ENCODE measurements at regions not wholly inside any gene's neighbourhood (a gene's known extent, or its start where the extent isn't known, plus 50 kb on each side); places are given as distances from the start of the nearest gene placed in this dataset.

DNA sequence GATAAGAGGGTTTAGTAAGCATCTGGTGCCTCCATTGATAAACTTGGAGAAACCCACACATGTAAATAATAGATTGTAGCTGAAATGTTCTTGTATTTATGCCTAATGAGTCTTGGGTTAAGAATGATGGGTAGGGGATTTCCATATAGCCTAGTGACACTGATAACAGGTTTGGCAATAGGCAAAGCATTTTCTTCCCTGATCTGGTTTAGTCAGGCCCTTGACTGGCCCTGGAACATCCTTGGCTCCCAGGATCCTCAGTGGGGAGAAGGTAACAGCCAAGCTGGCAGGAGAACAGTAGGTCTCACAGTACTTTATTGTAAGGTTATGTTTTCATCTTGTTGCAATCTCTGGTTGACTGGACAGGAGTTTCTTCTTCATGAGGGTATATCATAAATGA lies 228.4 kb downstream of the DIPK2A start:
- no peaks in the 10 kb centered on the region for H3K9me3 ChIP-seq (ENCODE audit: low read length)
- Mint-ChIP-seq H3K4me1 (peaks cover 0 to 6% (median 0%) of the 10 kb centered on the region in 3 donors), H3K9me3 (peaks cover 2 to 17% (median 8%) of the 10 kb centered on the region in 5 donors), H3K4me3 (no peak overlapping the region), H3K36me3 (peaks cover 0 to 1% (median 0%) of the 10 kb centered on the region in 3 donors), H3K27ac (no peak overlapping the region), H3K27me3 (peaks cover 0 to 4% of the 10 kb centered on the region in 2 donors)
- no peaks in the 10 kb centered on the region for H3K4me1 ChIP-seq (ENCODE audit: insufficient read depth, low read length)
- DNase-seq: no peak
- H3K27me3 ChIP-seq (ENCODE audit: insufficient read depth, low read length, poor library complexity, severe bottlenecking): no peaks in the 10 kb centered on the region
- H3K27ac ChIP-seq (ENCODE audit: low read depth, low read length): no peak overlapping the region
- ChIA-PET CTCF (no interaction called here), POLR2A (no interaction called here)
- H3K4me3 ChIP-seq (ENCODE audit: low read length): no peak overlapping the region
- no peaks in the 10 kb centered on the region for H3K36me3 ChIP-seq (ENCODE audit: insufficient read depth, low read length)

- Histone ChIP-seq H3K27me3 (ENCODE audit: insufficient read depth, low read length, poor library complexity, severe bottlenecking) (no peaks in the 10 kb centered on the region), H3K4me1 (ENCODE audit: insufficient read depth, low read length) (no peaks in the 10 kb centered on the region), H3K36me3 (ENCODE audit: insufficient read depth, low read length) (no peaks in the 10 kb centered on the region), H3K9me3 (ENCODE audit: low read length) (no peaks in the 10 kb centered on the region), H3K27ac (ENCODE audit: low read depth, low read length) (no peak overlapping the region), H3K4me3 (ENCODE audit: low read length) (no peak overlapping the region)
- peaks cover 0 to 1% (median 0%) of the 10 kb centered on the region in 3 donors for H3K36me3 Mint-ChIP-seq
- H3K4me3 Mint-ChIP-seq: no peak overlapping the region
- H3K27me3 Mint-ChIP-seq: peaks cover 0 to 4% of the 10 kb centered on the region in 2 donors
- no peak for DNase-seq
- no peak overlapping the region for H3K27ac Mint-ChIP-seq
- ChIA-PET CTCF (no interaction called here), POLR2A (no interaction called here)
- peaks cover 0 to 6% (median 0%) of the 10 kb centered on the region in 3 donors for H3K4me1 Mint-ChIP-seq
- H3K9me3 Mint-ChIP-seq: peaks cover 0 to 14% (median 7%) of the 10 kb centered on the region in 5 donors
These were observed 228.8 kb downstream of the DIPK2A start for GRCh38 chr3:144200466-144200865.

GRCh38 chr3:144221761-144222160 lies 250.1 kb downstream of the DIPK2A start:
- Histone ChIP-seq H3K36me3 (ENCODE audit: insufficient read depth, low read length) (no peaks in the 10 kb centered on the region), H3K27me3 (ENCODE audit: insufficient read depth, low read length, poor library complexity, severe bottlenecking) (no peaks in the 10 kb centered on the region), H3K4me1 (ENCODE audit: insufficient read depth, low read length) (no peaks in the 10 kb centered on the region), H3K9me3 (ENCODE audit: low read length) (no peaks in the 10 kb centered on the region), H3K27ac (ENCODE audit: low read depth, low read length) (no peak overlapping the region), H3K4me3 (ENCODE audit: low read length) (no peak overlapping the region)
- H3K4me1 Mint-ChIP-seq: no peaks in the 10 kb centered on the region
- peaks cover 3 to 5% of the 10 kb centered on the region in 2 donors for H3K27me3 Mint-ChIP-seq
- H3K9me3 Mint-ChIP-seq: peaks cover 0 to 7% (median 5%) of the 10 kb centered on the region in 5 donors
- no peaks in the 10 kb centered on the region for H3K36me3 Mint-ChIP-seq
- ChIA-PET POLR2A (no interaction called here), CTCF (no interaction called here)
- H3K27ac Mint-ChIP-seq: no peak overlapping the region
- DNase-seq: no peak
- no peak overlapping the region for H3K4me3 Mint-ChIP-seq

GRCh38 chr3:144229330-144229729 lies 257.7 kb downstream of the DIPK2A start:
- Histone ChIP-seq H3K36me3 (ENCODE audit: insufficient read depth, low read length) (no peaks in the 10 kb centered on the region), H3K9me3 (ENCODE audit: low read length) (no peaks in the 10 kb centered on the region), H3K4me3 (ENCODE audit: low read length) (no peak overlapping the region), H3K27ac (ENCODE audit: low read depth, low read length) (no peak overlapping the region), H3K4me1 (ENCODE audit: insufficient read depth, low read length) (no peaks in the 10 kb centered on the region), H3K27me3 (ENCODE audit: insufficient read depth, low read length, poor library complexity, severe bottlenecking) (no peaks in the 10 kb centered on the region)
- H3K4me1 Mint-ChIP-seq: no peaks in the 10 kb centered on the region
- POLR2A ChIA-PET: no interaction called here
- no peaks in the 10 kb centered on the region for H3K36me3 Mint-ChIP-seq
- H3K27ac Mint-ChIP-seq: no peak overlapping the region
- no peak for DNase-seq
- H3K27me3 Mint-ChIP-seq: peaks cover 5 to 8% of the 10 kb centered on the region in 2 donors
- CTCF ChIA-PET: no interaction called here
- no peak overlapping the region for H3K4me3 Mint-ChIP-seq
- H3K9me3 Mint-ChIP-seq: peaks cover 0 to 12% (median 5%) of the 10 kb centered on the region in 5 donors

GRCh38 chr3:144229953-144230352 lies 258.3 kb downstream of the DIPK2A start:
- Mint-ChIP-seq H3K9me3 (peaks cover 0 to 12% (median 5%) of the 10 kb centered on the region in 5 donors), H3K4me1 (no peaks in the 10 kb centered on the region), H3K27me3 (peaks cover 5 to 8% of the 10 kb centered on the region in 2 donors), H3K36me3 (no peaks in the 10 kb centered on the region), H3K27ac (no peak overlapping the region), H3K4me3 (no peak overlapping the region)
- Histone ChIP-seq H3K4me3 (ENCODE audit: low read length) (no peak overlapping the region), H3K4me1 (ENCODE audit: insufficient read depth, low read length) (no peaks in the 10 kb centered on the region), H3K27me3 (ENCODE audit: insufficient read depth, low read length, poor library complexity, severe bottlenecking) (no peaks in the 10 kb centered on the region), H3K36me3 (ENCODE audit: insufficient read depth, low read length) (no peaks in the 10 kb centered on the region), H3K27ac (ENCODE audit: low read depth, low read length) (no peak overlapping the region), H3K9me3 (ENCODE audit: low read length) (no peaks in the 10 kb centered on the region)
- DNase-seq: no peak
- CTCF ChIA-PET: no interaction called here
- POLR2A ChIA-PET: no interaction called here

DNA sequence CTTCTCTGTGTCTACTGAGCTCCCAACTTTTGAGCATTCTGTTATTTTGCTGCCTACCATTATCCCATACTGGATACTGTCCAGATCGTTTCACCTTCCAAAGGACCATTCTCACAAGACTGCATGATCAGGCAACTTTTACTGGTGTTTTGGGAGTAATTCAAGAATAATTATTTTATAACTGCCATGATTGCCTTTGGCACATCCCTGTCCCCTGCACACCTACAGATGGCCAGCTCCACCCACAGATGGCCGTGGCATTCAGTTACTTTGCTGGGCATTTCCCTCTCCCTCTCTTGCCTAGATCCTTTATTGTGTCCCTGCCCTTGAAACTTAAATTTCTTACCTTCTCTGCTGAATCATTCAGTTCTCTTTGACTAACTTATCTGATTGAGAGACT lies 263.9 kb downstream of the DIPK2A start:
- ChIA-PET CTCF (no interaction called here), POLR2A (no interaction called here)
- Mint-ChIP-seq H3K9me3 (peaks cover 0 to 14% (median 2%) of the 10 kb centered on the region in 5 donors), H3K27me3 (peaks cover 5 to 9% of the 10 kb centered on the region in 2 donors), H3K4me1 (no peaks in the 10 kb centered on the region), H3K27ac (no peak overlapping the region), H3K36me3 (no peaks in the 10 kb centered on the region), H3K4me3 (no peak overlapping the region)
- H3K4me1 ChIP-seq (ENCODE audit: insufficient read depth, low read length): no peaks in the 10 kb centered on the region
- no peak for DNase-seq
- H3K4me3 ChIP-seq (ENCODE audit: low read length): no peak overlapping the region
- H3K36me3 ChIP-seq (ENCODE audit: insufficient read depth, low read length): no peaks in the 10 kb centered on the region
- no peaks in the 10 kb centered on the region for H3K9me3 ChIP-seq (ENCODE audit: low read length)
- H3K27ac ChIP-seq (ENCODE audit: low read depth, low read length): no peak overlapping the region
- H3K27me3 ChIP-seq (ENCODE audit: insufficient read depth, low read length, poor library complexity, severe bottlenecking): no peaks in the 10 kb centered on the region

DNA sequence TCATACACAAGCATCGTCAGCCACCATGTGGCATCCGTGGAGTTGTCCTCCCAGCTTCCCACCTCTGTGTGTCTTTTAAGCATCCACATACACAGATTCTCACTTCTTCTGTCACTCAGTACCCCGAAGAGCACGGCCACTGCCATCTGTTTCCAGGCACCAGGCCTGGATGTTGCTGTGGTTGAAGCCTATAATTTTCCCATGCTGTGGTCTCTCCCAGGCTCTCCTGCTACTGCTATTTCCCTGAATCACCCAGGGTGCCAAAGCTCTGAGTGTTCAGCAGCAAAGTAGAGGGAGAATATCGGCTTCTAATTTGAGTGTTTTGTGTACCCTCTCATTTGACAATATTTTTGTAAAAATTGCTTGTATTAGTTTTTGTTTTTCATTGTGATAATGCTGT lies 265.7 kb downstream of the DIPK2A start:
- Histone ChIP-seq H3K27me3 (ENCODE audit: insufficient read depth, low read length, poor library complexity, severe bottlenecking) (no peaks in the 10 kb centered on the region), H3K36me3 (ENCODE audit: insufficient read depth, low read length) (no peaks in the 10 kb centered on the region), H3K4me3 (ENCODE audit: low read length) (no peak overlapping the region), H3K9me3 (ENCODE audit: low read length) (no peaks in the 10 kb centered on the region), H3K4me1 (ENCODE audit: insufficient read depth, low read length) (no peaks in the 10 kb centered on the region), H3K27ac (ENCODE audit: low read depth, low read length) (no peak overlapping the region)
- Mint-ChIP-seq H3K4me3 (no peak overlapping the region), H3K27ac (no peak overlapping the region), H3K36me3 (no peaks in the 10 kb centered on the region), H3K9me3 (peaks cover 0 to 14% (median 2%) of the 10 kb centered on the region in 5 donors), H3K27me3 (peaks cover 6 to 9% of the 10 kb centered on the region in 2 donors), H3K4me1 (no peaks in the 10 kb centered on the region)
- DNase-seq: no peak
- ChIA-PET CTCF (no interaction called here), POLR2A (no interaction called here)

DNA sequence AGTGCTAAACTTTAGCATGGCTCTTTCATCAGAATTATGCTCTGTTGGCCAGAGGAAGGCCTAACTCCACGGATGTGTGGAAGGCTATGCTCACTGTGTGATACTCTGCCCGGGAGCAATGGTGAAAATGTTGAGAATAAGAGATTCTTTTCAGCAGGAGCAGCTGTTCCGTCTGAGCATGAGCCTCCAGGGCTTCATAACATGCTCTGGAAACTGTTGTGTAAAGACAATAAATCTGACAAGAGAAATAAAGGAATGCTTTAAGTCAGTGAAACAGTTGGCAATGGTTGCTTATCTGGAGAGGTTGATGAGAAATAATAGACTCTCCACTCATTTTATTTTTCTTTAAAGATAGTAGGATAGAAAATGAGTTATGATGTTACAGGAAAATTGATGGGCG lies 269.8 kb downstream of the DIPK2A start:
- Mint-ChIP-seq H3K36me3 (no peaks in the 10 kb centered on the region), H3K9me3 (peaks cover 0 to 10% (median 2%) of the 10 kb centered on the region in 5 donors), H3K4me1 (no peaks in the 10 kb centered on the region), H3K27me3 (peaks cover 5 to 9% of the 10 kb centered on the region in 2 donors), H3K4me3 (no peak overlapping the region), H3K27ac (no peak overlapping the region)
- CTCF ChIA-PET: no interaction called here
- Histone ChIP-seq H3K4me1 (ENCODE audit: insufficient read depth, low read length) (no peaks in the 10 kb centered on the region), H3K27me3 (ENCODE audit: insufficient read depth, low read length, poor library complexity, severe bottlenecking) (no peaks in the 10 kb centered on the region), H3K9me3 (ENCODE audit: low read length) (no peaks in the 10 kb centered on the region), H3K27ac (ENCODE audit: low read depth, low read length) (no peak overlapping the region), H3K36me3 (ENCODE audit: insufficient read depth, low read length) (no peaks in the 10 kb centered on the region), H3K4me3 (ENCODE audit: low read length) (no peak overlapping the region)
- POLR2A ChIA-PET: no interaction called here
- no peak for DNase-seq

GRCh38 chr3:144242747-144243146 lies 271.1 kb downstream of the DIPK2A start:
- no peak overlapping the region for H3K4me3 Mint-ChIP-seq
- H3K36me3 Mint-ChIP-seq: no peaks in the 10 kb centered on the region
- H3K4me1 Mint-ChIP-seq: no peaks in the 10 kb centered on the region
- no peaks in the 10 kb centered on the region for H3K4me1 ChIP-seq (ENCODE audit: insufficient read depth, low read length)
- H3K9me3 Mint-ChIP-seq: peaks cover 0 to 10% (median 2%) of the 10 kb centered on the region in 5 donors
- no peak overlapping the region for H3K27ac ChIP-seq (ENCODE audit: low read depth, low read length)
- peaks cover 5 to 9% of the 10 kb centered on the region in 2 donors for H3K27me3 Mint-ChIP-seq
- no peaks in the 10 kb centered on the region for H3K36me3 ChIP-seq (ENCODE audit: insufficient read depth, low read length)
- no peaks in the 10 kb centered on the region for H3K9me3 ChIP-seq (ENCODE audit: low read length)
- no peak for DNase-seq
- CTCF ChIA-PET: no interaction called here
- no peaks in the 10 kb centered on the region for H3K27me3 ChIP-seq (ENCODE audit: insufficient read depth, low read length, poor library complexity, severe bottlenecking)
- POLR2A ChIA-PET: no interaction called here
- no peak overlapping the region for H3K27ac Mint-ChIP-seq
- no peak overlapping the region for H3K4me3 ChIP-seq (ENCODE audit: low read length)

Data from CD8-positive, alpha-beta memory T cell (primary cell).